IMR-90 (cell line): ENCODE measurements at regions not wholly inside any gene's neighbourhood (a gene's known extent, or its start where the extent isn't known, plus 50 kb on each side); places are given as distances from the start of the nearest gene placed in this dataset.

Source experiments
- ATAC-seq: fragments of 200-7000 bp; cut with Tn5 transposase; 2 replicates; pipeline ENCODE4 v1.9.1; 2020; ENCODE audit warnings: low read depth, mild to moderate bottlenecking, moderate library complexity
- BruUV-seq: library from RNA; stranded (reverse); fragments of 400-500 nt; replicated peaks from 2 replicates; lab custom pipeline; 2021; lab: Mats Ljungman, UMichigan
- CTCF ChIA-PET: fragments of 300-600 bp; formaldehyde crosslinking; extraction: SDS; loops from one replicate; lab custom pipeline; 2021; ENCODE audit warnings: antibody characterized with exemption; lab: Yijun Ruan, JAX
- POLR2A ChIA-PET: fragments of 300-600 bp; sonication (Branson Sonifier 250); formaldehyde crosslinking; loops from one replicate; lab custom pipeline; 2022; ENCODE audit warnings: antibody characterized with exemption; ENCODE audit not compliant: unreplicated experiment; lab: Charles Lee
- DNase-seq: peaks from one replicate; pipeline ENCODE4 v3.0.0; 2013
- H2AFZ ChIP-seq: replicated peaks from 2 replicates; pipeline ENCODE3; 2013; ENCODE audit warnings: low read length, mild to moderate bottlenecking; ENCODE audit not compliant: poor library complexity
- H2AK5ac ChIP-seq: 2 replicates; pipeline ENCODE4 v1.6.1; 2013; ENCODE audit warnings: low read depth, low read length, inconsistent platforms
- H2AK9ac ChIP-seq: replicated peaks from 2 replicates; pipeline ENCODE3; 2013; ENCODE audit warnings: mild to moderate bottlenecking, low read depth, low read length, moderate library complexity; ENCODE audit not compliant: poor library complexity
- H2BK120ac ChIP-seq: 2 replicates; pipeline ENCODE4 v1.6.1; 2013; ENCODE audit warnings: low read depth, low read length, inconsistent platforms
- H2BK15ac ChIP-seq: 3 replicates; pipeline ENCODE4 v1.6.1; 2013; ENCODE audit warnings: low read depth, low read length, inconsistent platforms
- H2BK20ac ChIP-seq: 2 replicates; pipeline ENCODE4 v1.6.1; 2013; ENCODE audit warnings: low read depth, mild to moderate bottlenecking, inconsistent platforms, low read length, moderate library complexity
- H2BK5ac ChIP-seq: 2 replicates; pipeline ENCODE4 v1.6.1; 2013; ENCODE audit warnings: mild to moderate bottlenecking, low read depth, low read length, inconsistent platforms; ENCODE audit not compliant: poor library complexity, severe bottlenecking
- H3K14ac ChIP-seq: replicated peaks from 2 replicates; pipeline ENCODE4 v1.6.1; 2013; ENCODE audit warnings: low read depth, low read length, inconsistent platforms
- H3K18ac ChIP-seq: 2 replicates; pipeline ENCODE4 v1.6.1; 2013; ENCODE audit warnings: low read depth, low read length, control low read depth
- H3K23ac ChIP-seq: 2 replicates; pipeline ENCODE4 v1.6.1; 2013; ENCODE audit warnings: low read depth, low read length, inconsistent platforms
- H3K27ac ChIP-seq: 2 replicates; pipeline ENCODE4 v1.5.1; 2013; ENCODE audit warnings: mild to moderate bottlenecking, control low read depth, low read length; ENCODE audit not compliant: insufficient read depth
- H3K27me3 ChIP-seq: 2 replicates; pipeline ENCODE4 v1.6.1; 2013; ENCODE audit warnings: low read length; ENCODE audit not compliant: control insufficient read depth, insufficient read depth
- H3K36me3 ChIP-seq: 2 replicates; pipeline ENCODE4 v1.6.1; 2013; ENCODE audit warnings: low read length, mixed read lengths; ENCODE audit not compliant: control insufficient read depth, insufficient read depth
- H3K4ac ChIP-seq: 2 replicates; pipeline ENCODE4 v1.6.1; 2013; ENCODE audit warnings: low read depth, low read length, inconsistent platforms
- H3K4me1 ChIP-seq: 2 replicates; pipeline ENCODE4 v1.6.1; 2013; ENCODE audit warnings: low read length, mixed read lengths; ENCODE audit not compliant: control insufficient read depth, insufficient read depth
- H3K4me2 ChIP-seq: 2 replicates; pipeline ENCODE4 v1.6.1; 2013; ENCODE audit warnings: low read depth, mild to moderate bottlenecking, control low read depth, low read length, moderate library complexity
- H3K4me3 ChIP-seq: 2 replicates; pipeline ENCODE4 v1.5.1; 2013; ENCODE audit warnings: low read depth, mild to moderate bottlenecking, control low read depth, low read length, moderate library complexity; ENCODE audit not compliant: insufficient read depth
- H3K56ac ChIP-seq: 2 replicates; pipeline ENCODE4 v1.6.1; 2013; ENCODE audit warnings: low read length, inconsistent platforms; ENCODE audit not compliant: insufficient read depth; ENCODE audit errors: extremely low read depth
- H3K79me1 ChIP-seq, 2 experiments: 2 replicates each; pipeline ENCODE4 v1.6.1; 2013; ENCODE audit warnings: low read length in 2 of 2, inconsistent platforms in 1 of 2, low read depth in 1 of 2
- H3K9ac ChIP-seq: 2 replicates; pipeline ENCODE4 v1.6.1; 2013; ENCODE audit warnings: low read depth, low read length, control low read depth
- H3K9me1 ChIP-seq: 2 replicates; pipeline ENCODE4 v1.6.1; 2013; ENCODE audit warnings: low read length, inconsistent platforms; ENCODE audit not compliant: insufficient read depth
- H3K9me3 ChIP-seq: 2 replicates; pipeline ENCODE4 v1.6.1; 2013; ENCODE audit warnings: low read length; ENCODE audit not compliant: control insufficient read depth, insufficient read depth
- H4K20me1 ChIP-seq: 2 replicates; pipeline ENCODE4 v1.6.1; 2013; ENCODE audit warnings: low read length, inconsistent platforms; ENCODE audit not compliant: insufficient read depth
- H4K5ac ChIP-seq: 2 replicates; pipeline ENCODE4 v1.6.1; 2013; ENCODE audit warnings: mild to moderate bottlenecking, low read depth, low read length, control low read depth
- H4K8ac ChIP-seq, 2 experiments: 2 replicates each; pipeline ENCODE4 v1.6.1; 2013; ENCODE audit warnings: low read depth in 2 of 2, low read length in 2 of 2, control low read depth in 1 of 2, inconsistent platforms in 1 of 2
- H4K91ac ChIP-seq: 2 replicates; pipeline ENCODE4 v1.6.1; 2013; ENCODE audit warnings: low read depth, low read length, inconsistent platforms; ENCODE audit not compliant: insufficient read depth
- BHLHE40 ChIP-seq: fragments of 150-350 bp; IDR thresholded peaks from 2 replicates; pipeline ENCODE4 v1.6.1; 2016; ENCODE audit warnings: mild to moderate bottlenecking, low read depth, low read length
- CEBPB ChIP-seq: IDR thresholded peaks from 2 replicates; pipeline ENCODE4 v1.6.1; 2012; ENCODE audit warnings: low read depth, low read length, improper control_type of control experiment
- CHD1 ChIP-seq: IDR thresholded peaks from 2 replicates; pipeline ENCODE4 v1.6.1; 2012; ENCODE audit warnings: low read depth, low read length, improper control_type of control experiment
- CTCF ChIP-seq: conservative IDR thresholded peaks from 2 replicates; pipeline ENCODE4 v1.5.1; 2012; ENCODE audit warnings: mild to moderate bottlenecking, low read depth, low read length, improper control_type of control experiment
- FOS ChIP-seq: fragments of 150-350 bp; IDR thresholded peaks from 2 replicates; pipeline ENCODE4 v1.6.1; 2016; ENCODE audit warnings: low read depth, low read length
- MAFK ChIP-seq: IDR thresholded peaks from 2 replicates; pipeline ENCODE4 v1.6.1; 2012; ENCODE audit warnings: low read depth, low read length, improper control_type of control experiment
- MAZ ChIP-seq: IDR thresholded peaks from 2 replicates; pipeline ENCODE4 v1.6.1; 2012; ENCODE audit warnings: low read depth, mild to moderate bottlenecking, low read length, improper control_type of control experiment, moderate library complexity, borderline replicate concordance
- MXI1 ChIP-seq: IDR thresholded peaks from 2 replicates; pipeline ENCODE4 v1.6.1; 2012; ENCODE audit warnings: low read depth, mild to moderate bottlenecking, low read length, moderate library complexity, borderline replicate concordance
- NFE2L2 ChIP-seq: fragments of 150-350 bp; IDR thresholded peaks from 2 replicates; pipeline ENCODE4 v1.6.1; 2016; ENCODE audit warnings: low read depth, mild to moderate bottlenecking, low read length
- POLR2A ChIP-seq: IDR thresholded peaks from 2 replicates; pipeline ENCODE4 v1.6.1; 2012; ENCODE audit warnings: mild to moderate bottlenecking, low read depth, low read length
- RAD21 ChIP-seq: IDR thresholded peaks from 2 replicates; pipeline ENCODE4 v1.6.1; 2012; ENCODE audit warnings: low read length, improper control_type of control experiment
- RFX5 ChIP-seq: IDR thresholded peaks from 2 replicates; pipeline ENCODE4 v1.8.0; 2012; ENCODE audit warnings: low read depth, mild to moderate bottlenecking, low read length, moderate library complexity
- SMC3 ChIP-seq: fragments of 150-350 bp; IDR thresholded peaks from 2 replicates; pipeline ENCODE4 v1.6.1; 2016; ENCODE audit warnings: low read depth, mild to moderate bottlenecking, antibody characterized with exemption, low read length, moderate library complexity
- USF2 ChIP-seq: fragments of 150-350 bp; IDR thresholded peaks from 2 replicates; pipeline ENCODE4 v1.6.1; 2017; ENCODE audit warnings: mild to moderate bottlenecking, antibody characterized with exemption, low read length, low read depth
- WGBS, 2 experiments: methylation state at CpG; one replicate each; pipeline versions ENCODE4 v1.1.5 to v1.1.7; 2013; ENCODE audit warnings: missing lambda C conversion rate in 2 of 2; ENCODE audit not compliant: insufficient read length in 1 of 2; ENCODE audit errors: extremely low coverage in 2 of 2; 5-methylcytosine and 5-hydroxymethylcytosine counted together
- dilution Hi-C: fragments of 300-500 bp; cut with HindIII; formaldehyde crosslinking; loops from one replicate; pipeline ENCODE4 v1.14.3; 2018; ENCODE audit warnings: low sequenced_read_pairs; ENCODE audit not compliant: unreplicated experiment
- in situ Hi-C: fragments of 300-500 bp; cut with MboI; formaldehyde crosslinking; loops from 3 replicates; pipeline ENCODE4 v1.14.3; 2019; ENCODE audit warnings: low sequenced_read_pairs, inconsistent platforms, mixed read lengths
- intact Hi-C: fragments of 100-400 bp; cut with micrococcal nuclease; formaldehyde crosslinking; loops from 2 replicates; pipeline ENCODE4 v1.10.0; 2022

- Histone ChIP-seq H3K14ac (no peak overlapping the region), H2AK5ac (no peak overlapping the region), H4K91ac (no peak overlapping the region), H3K4me3 (no peak overlapping the region), H2AK9ac (no peak overlapping the region), H3K4ac (no peak overlapping the region), H4K20me1 (no peaks in the 10 kb centered on the region), H3K4me2 (no peak overlapping the region), H2BK5ac (no peak overlapping the region), H2BK20ac (no peak overlapping the region), H3K23ac (no peak overlapping the region), H2AFZ (no peak overlapping the region), H3K27ac (no peak overlapping the region), H3K4me1 (no peaks in the 10 kb centered on the region), H3K9ac (no peak overlapping the region), H3K36me3 (no peaks in the 10 kb centered on the region), H3K27me3 (peaks cover 83% of the 10 kb centered on the region), H2BK15ac (no peak overlapping the region), H3K18ac (no peak overlapping the region), H3K9me1 (peaks cover 3% of the 10 kb centered on the region; the same call in 1 of the 2 replicates), H2BK120ac (no peak overlapping the region), H3K79me1 (no peaks in the 10 kb centered on the region), H3K9me3 (peaks cover 6% of the 10 kb centered on the region), H4K8ac (no peak overlapping the region), H3K56ac (no peak overlapping the region), H4K5ac (no peak overlapping the region)
- BruUV-seq = no TSS peak
- DNase-seq = no peak
- no CpG with 5 or more reads among the region's 3 CpGs for WGBS, 2 experiments
- intact Hi-C loops (no loop called here), in situ Hi-C loops (no loop called here), dilution Hi-C loops (loop anchor here (10.0 kb wide), 1 partner anchor 359 kb away; no protein-coding TSS in a partner anchor)
- TF ChIP-seq USF2 = no peak
- TF ChIP-seq CHD1 = no peak
- no peak for TF ChIP-seq BHLHE40
- TF ChIP-seq MAZ = no peak
- no peak for TF ChIP-seq RAD21
- TF ChIP-seq MAFK = no peak
- TF ChIP-seq RFX5 = no peak
- no peak for TF ChIP-seq NFE2L2
- TF ChIP-seq FOS = no peak
- TF ChIP-seq SMC3 = no peak
- no peak for TF ChIP-seq CEBPB
- TF ChIP-seq MXI1 = no peak
- no peak for TF ChIP-seq POLR2A
- no peak for TF ChIP-seq CTCF
- ATAC-seq = no peak
- POLR2A ChIA-PET = no interaction called here
- CTCF ChIA-PET = no interaction called here
These were observed 221.5 kb downstream of the TFCP2L1 start for GRCh38 chr2:121063471-121063870.
